ENCODE measurements at regions not wholly inside any gene's neighbourhood (a gene's known extent, or its start where the extent isn't known, plus 50 kb on each side); places are given as distances from the start of the nearest gene placed in this dataset.

- TF ChIP-seq CTCF (IDR thresholded peaks at IDR 0.05) (no peak), POLR2A (IDR thresholded peaks at IDR 0.05) (no peak)
Observed at GRCh38 chr6:148076051-148076450, 266.6 kb upstream of the SASH1 start.

Measured in esophagus squamous epithelium (tissue), 4 donors.